ENCODE measurements at regions not wholly inside any gene's neighbourhood (a gene's known extent, or its start where the extent isn't known, plus 50 kb on each side); places are given as distances from the start of the nearest gene placed in this dataset.

DNA sequence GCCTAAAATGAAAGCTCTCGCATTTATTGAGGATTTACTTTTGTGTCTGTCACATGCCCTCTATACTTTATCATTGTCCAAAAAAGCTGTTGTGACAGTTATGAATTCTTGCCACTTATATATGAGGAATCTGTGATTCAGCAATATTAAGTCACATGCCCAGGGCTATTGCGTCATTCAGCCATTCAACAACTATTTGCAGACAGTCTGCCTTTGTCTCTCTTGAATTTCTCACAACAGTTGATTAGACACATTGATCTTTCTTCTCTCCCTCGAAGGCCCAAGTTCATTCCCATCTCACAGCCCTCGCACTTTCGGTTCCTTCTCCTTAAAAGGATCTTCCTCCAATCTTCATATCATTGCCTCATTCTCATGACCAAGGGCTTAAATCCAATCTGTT, 342.6 kb downstream of the MZT1 start:
- TF ChIP-seq, protein P1, sequence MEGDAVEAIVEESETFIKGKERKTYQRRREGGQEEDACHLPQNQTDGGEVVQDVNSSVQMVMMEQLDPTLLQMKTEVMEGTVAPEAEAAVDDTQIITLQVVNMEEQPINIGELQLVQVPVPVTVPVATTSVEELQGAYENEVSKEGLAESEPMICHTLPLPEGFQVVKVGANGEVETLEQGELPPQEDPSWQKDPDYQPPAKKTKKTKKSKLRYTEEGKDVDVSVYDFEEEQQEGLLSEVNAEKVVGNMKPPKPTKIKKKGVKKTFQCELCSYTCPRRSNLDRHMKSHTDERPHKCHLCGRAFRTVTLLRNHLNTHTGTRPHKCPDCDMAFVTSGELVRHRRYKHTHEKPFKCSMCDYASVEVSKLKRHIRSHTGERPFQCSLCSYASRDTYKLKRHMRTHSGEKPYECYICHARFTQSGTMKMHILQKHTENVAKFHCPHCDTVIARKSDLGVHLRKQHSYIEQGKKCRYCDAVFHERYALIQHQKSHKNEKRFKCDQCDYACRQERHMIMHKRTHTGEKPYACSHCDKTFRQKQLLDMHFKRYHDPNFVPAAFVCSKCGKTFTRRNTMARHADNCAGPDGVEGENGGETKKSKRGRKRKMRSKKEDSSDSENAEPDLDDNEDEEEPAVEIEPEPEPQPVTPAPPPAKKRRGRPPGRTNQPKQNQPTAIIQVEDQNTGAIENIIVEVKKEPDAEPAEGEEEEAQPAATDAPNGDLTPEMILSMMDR (IDR thresholded peaks at IDR 0.05; ENCODE audit: low read length): no peak
- TF ChIP-seq EZH2 (IDR thresholded peaks at IDR 0.05; ENCODE audit: borderline replicate concordance, low read length): no peak

Measured in OCI-LY1 (cell line).